MM.1S (cell line): ENCODE measurements at regions not wholly inside any gene's neighbourhood (a gene's known extent, or its start where the extent isn't known, plus 50 kb on each side); places are given as distances from the start of the nearest gene placed in this dataset.

Experiments
- CTCF ChIP-seq: fragments of 300-600 bp; sonication (generic); IDR thresholded peaks from 2 replicates; pipeline ENCODE4 v1.5.1; 2016; ENCODE audit warnings: antibody characterized with exemption, low read length, mixed read lengths
- EZH2 ChIP-seq: fragments of 300-600 bp; sonication (generic); optimal IDR thresholded peaks from 2 replicates; pipeline ENCODE3; 2017; ENCODE audit warnings: low read depth, mild to moderate bottlenecking, antibody characterized with exemption, low read length, mixed read lengths

GRCh38 chr17:77800816-77801215 is 157.7 kb upstream of the TNRC6C start:
- TF ChIP-seq CTCF (no peak), EZH2 (no peak)
